Loucy (cell line): ENCODE measurements at regions not wholly inside any gene's neighbourhood (a gene's known extent, or its start where the extent isn't known, plus 50 kb on each side); places are given as distances from the start of the nearest gene placed in this dataset.
"Not testable (repeated sequence)": the region's sequence is repeated elsewhere in the genome, so short reads cannot be mapped to it uniquely, and the experiment has no call there.

Experiments
- H2AFZ ChIP-seq: fragments of 200-600 bp; sonication (generic); 2 replicates; pipeline ENCODE4 v1.6.0; 2016; ENCODE audit warnings: antibody characterized with exemption, mild to moderate bottlenecking, low read length, moderate library complexity
- H3F3A ChIP-seq: fragments of 200-600 bp; 2 replicates; pipeline ENCODE4 v1.6.0; 2016; ENCODE audit warnings: antibody characterized with exemption, low read depth, mild to moderate bottlenecking
- H3K27me3 ChIP-seq: fragments of 200-600 bp; sonication (generic); 2 replicates; pipeline ENCODE4 v1.6.1; 2014; ENCODE audit warnings: low read length, mild to moderate bottlenecking; ENCODE audit not compliant: insufficient read depth, poor library complexity, severe bottlenecking
- H3K36me3 ChIP-seq: fragments of 200-600 bp; sonication (generic); 2 replicates; pipeline ENCODE4 v1.6.1; 2016; ENCODE audit warnings: low read length; ENCODE audit not compliant: insufficient read depth
- H3K4me1 ChIP-seq: fragments of 200-600 bp; sonication (generic); 2 replicates; pipeline ENCODE4 v1.5.1; 2014; ENCODE audit warnings: low read length, mild to moderate bottlenecking; ENCODE audit not compliant: insufficient read depth, poor library complexity, severe bottlenecking
- H3K4me2 ChIP-seq: fragments of 200-600 bp; sonication (generic); 2 replicates; pipeline ENCODE4 v1.6.0; 2014; ENCODE audit warnings: antibody characterized with exemption, low read length, low read depth, mild to moderate bottlenecking; ENCODE audit not compliant: poor library complexity, severe bottlenecking
- H3K4me3 ChIP-seq: fragments of 200-600 bp; sonication (generic); 2 replicates; pipeline ENCODE4 v1.5.1; 2014; ENCODE audit warnings: low read length, mild to moderate bottlenecking, mixed read lengths; ENCODE audit not compliant: poor library complexity, severe bottlenecking
- H3K79me2 ChIP-seq: fragments of 200-600 bp; sonication (generic); 2 replicates; pipeline ENCODE4 v1.6.1; 2014; ENCODE audit warnings: low read length; ENCODE audit not compliant: insufficient read depth
- H3K9ac ChIP-seq: fragments of 200-600 bp; sonication (generic); 2 replicates; pipeline ENCODE4 v1.6.0; 2014; ENCODE audit warnings: mild to moderate bottlenecking, low read depth, low read length, moderate library complexity; ENCODE audit not compliant: poor library complexity, severe bottlenecking
- H3K9me2 ChIP-seq: fragments of 200-600 bp; sonication (generic); replicated peaks from 2 replicates; pipeline ENCODE4 v1.6.1; 2016; ENCODE audit warnings: low read depth, low read length, mixed read lengths
- H3K9me3 ChIP-seq: fragments of 200-600 bp; sonication (generic); 2 replicates; pipeline ENCODE4 v1.6.1; 2014; ENCODE audit warnings: mild to moderate bottlenecking, antibody characterized with exemption, low read length, low read depth; ENCODE audit not compliant: insufficient read depth
- H4K20me1 ChIP-seq: fragments of 200-600 bp; sonication (generic); 2 replicates; pipeline ENCODE4 v1.6.0; 2014; ENCODE audit warnings: antibody characterized with exemption, low read length, mild to moderate bottlenecking; ENCODE audit not compliant: insufficient read depth, poor library complexity, severe bottlenecking
- EZH2phosphoT487 ChIP-seq: fragments of 200-600 bp; IDR thresholded peaks from 2 replicates; pipeline ENCODE4 v1.6.1; 2018; ENCODE audit warnings: antibody characterized with exemption, mild to moderate bottlenecking, moderate library complexity, borderline replicate concordance
- TF ChIP-seq, protein P1 (sequence below): fragments of 200-600 bp; sonication (generic); conservative IDR thresholded peaks from 2 replicates; pipeline ENCODE4 v1.5.1; 2014; ENCODE audit warnings: mild to moderate bottlenecking, antibody characterized with exemption, low read length

DNA sequence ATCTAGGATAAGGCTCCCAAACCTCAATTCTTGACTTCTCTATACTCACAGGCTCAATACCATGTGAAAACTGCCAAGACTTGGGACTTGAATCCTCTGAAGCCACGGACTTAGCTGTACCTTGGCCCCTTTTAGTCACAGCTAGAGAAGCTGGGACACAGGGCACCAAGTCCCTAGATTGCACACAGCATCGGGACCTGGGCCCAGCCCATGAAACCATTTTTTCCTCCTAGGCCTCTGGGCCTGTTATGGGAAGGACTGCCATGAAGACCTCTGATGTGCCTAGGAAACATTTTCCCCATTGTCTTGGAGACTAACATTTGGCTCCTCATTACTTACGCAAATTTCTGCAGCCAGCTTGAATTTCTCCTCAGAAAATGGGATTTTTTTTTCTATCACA lies 1011.8 kb upstream of the DDX18 start:
- H3K4me3 ChIP-seq, result no peak overlapping the region
- TF ChIP-seq, protein P1, sequence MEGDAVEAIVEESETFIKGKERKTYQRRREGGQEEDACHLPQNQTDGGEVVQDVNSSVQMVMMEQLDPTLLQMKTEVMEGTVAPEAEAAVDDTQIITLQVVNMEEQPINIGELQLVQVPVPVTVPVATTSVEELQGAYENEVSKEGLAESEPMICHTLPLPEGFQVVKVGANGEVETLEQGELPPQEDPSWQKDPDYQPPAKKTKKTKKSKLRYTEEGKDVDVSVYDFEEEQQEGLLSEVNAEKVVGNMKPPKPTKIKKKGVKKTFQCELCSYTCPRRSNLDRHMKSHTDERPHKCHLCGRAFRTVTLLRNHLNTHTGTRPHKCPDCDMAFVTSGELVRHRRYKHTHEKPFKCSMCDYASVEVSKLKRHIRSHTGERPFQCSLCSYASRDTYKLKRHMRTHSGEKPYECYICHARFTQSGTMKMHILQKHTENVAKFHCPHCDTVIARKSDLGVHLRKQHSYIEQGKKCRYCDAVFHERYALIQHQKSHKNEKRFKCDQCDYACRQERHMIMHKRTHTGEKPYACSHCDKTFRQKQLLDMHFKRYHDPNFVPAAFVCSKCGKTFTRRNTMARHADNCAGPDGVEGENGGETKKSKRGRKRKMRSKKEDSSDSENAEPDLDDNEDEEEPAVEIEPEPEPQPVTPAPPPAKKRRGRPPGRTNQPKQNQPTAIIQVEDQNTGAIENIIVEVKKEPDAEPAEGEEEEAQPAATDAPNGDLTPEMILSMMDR, result no peak
- no peak for TF ChIP-seq EZH2phosphoT487
- H2AFZ ChIP-seq, result no peak overlapping the region
- no peaks in the 10 kb centered on the region for H3K9me3 ChIP-seq
- H3K9me2 ChIP-seq, result no peaks in the 10 kb centered on the region
- H3F3A ChIP-seq, result no peaks in the 10 kb centered on the region
- no peak overlapping the region for H3K9ac ChIP-seq
- H4K20me1 ChIP-seq, result no peaks in the 10 kb centered on the region
- H3K36me3 ChIP-seq, result no peaks in the 10 kb centered on the region
- no peaks in the 10 kb centered on the region for H3K27me3 ChIP-seq
- H3K79me2 ChIP-seq, result no peaks in the 10 kb centered on the region
- H3K4me2 ChIP-seq, result no peak overlapping the region
- no peaks in the 10 kb centered on the region for H3K4me1 ChIP-seq

DNA sequence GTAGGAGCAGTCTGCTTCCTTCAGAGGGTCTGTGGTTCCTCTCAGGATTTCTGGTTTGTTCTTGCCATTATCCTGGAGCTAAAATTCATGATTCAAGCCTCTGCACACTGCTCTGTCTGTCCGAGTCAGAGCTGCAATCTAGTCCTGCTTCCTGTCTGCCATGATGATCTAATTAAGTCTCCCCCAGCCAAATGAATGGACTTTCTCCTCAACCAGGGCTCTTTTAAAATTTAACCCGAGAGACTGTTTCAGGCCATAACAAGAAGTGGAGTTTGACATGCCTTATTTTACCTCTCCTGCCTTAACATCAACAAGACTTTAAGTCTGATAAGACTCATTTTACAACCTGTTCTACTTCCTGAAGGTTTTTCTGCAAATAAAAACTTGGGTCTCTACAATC lies 1009.6 kb upstream of the DDX18 start:
- H3F3A ChIP-seq, result no peaks in the 10 kb centered on the region
- H3K79me2 ChIP-seq, result no peaks in the 10 kb centered on the region
- no peak for TF ChIP-seq EZH2phosphoT487
- TF ChIP-seq, protein P1, result no peak
- H3K9me3 ChIP-seq, result no peaks in the 10 kb centered on the region
- no peaks in the 10 kb centered on the region for H3K27me3 ChIP-seq
- no peaks in the 10 kb centered on the region for H3K9me2 ChIP-seq
- H3K4me2 ChIP-seq, result no peak overlapping the region
- H2AFZ ChIP-seq, result no peak overlapping the region
- H3K4me3 ChIP-seq, result no peak overlapping the region
- no peak overlapping the region for H3K9ac ChIP-seq
- H3K4me1 ChIP-seq, result no peaks in the 10 kb centered on the region
- H3K36me3 ChIP-seq, result no peaks in the 10 kb centered on the region
- no peaks in the 10 kb centered on the region for H4K20me1 ChIP-seq

DNA sequence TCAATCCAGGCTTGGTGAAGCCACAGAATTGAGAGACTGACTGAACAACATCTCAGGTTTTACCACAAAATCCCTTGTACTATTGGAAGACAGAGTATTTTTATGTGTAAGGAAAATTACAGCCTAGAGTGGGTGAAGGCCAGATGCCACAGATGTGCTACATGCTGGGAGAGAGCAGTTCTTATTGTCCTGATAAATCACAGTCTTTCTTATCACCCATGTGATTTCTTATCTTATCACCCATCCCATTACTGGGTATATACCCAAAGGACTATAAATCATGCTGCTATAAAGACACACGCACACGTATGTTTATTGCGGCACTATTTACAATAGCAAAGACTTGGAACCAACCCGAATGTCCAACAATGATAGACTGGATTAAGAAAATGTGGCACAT lies 1008.0 kb upstream of the DDX18 start:
- H3K36me3 ChIP-seq, H3K4me3 ChIP-seq, H3K9me2 ChIP-seq, H2AFZ ChIP-seq, H3K4me2 ChIP-seq, H3K9me3 ChIP-seq, H3K27me3 ChIP-seq, H3K79me2 ChIP-seq, H3K4me1 ChIP-seq, H4K20me1 ChIP-seq, H3F3A ChIP-seq, H3K9ac ChIP-seq: not testable (repeated sequence)

DNA sequence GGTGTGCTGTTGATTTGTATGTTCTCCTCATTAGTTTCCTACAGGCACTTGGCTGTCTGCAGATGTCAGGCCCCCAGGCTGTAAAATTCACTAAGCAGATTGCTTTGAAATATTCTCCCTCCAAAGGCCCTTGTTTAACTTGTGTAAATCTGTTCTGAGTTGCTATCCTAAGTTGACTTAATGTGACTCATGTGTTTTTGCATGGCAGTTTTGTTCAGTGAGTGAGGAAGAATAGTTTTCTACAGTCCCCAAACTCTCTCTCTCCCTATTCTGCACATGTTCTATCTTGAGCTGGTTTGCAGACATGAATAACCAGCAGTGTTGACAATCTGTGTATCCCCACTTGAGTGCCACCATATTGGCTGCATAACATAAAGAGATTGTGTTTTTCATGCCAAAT lies 1005.4 kb upstream of the DDX18 start:
- no peaks in the 10 kb centered on the region for H3K27me3 ChIP-seq
- no peak overlapping the region for H3K4me3 ChIP-seq
- no peaks in the 10 kb centered on the region for H3K9me2 ChIP-seq
- H3K9me3 ChIP-seq, result no peaks in the 10 kb centered on the region
- H2AFZ ChIP-seq, result no peak overlapping the region
- H3K9ac ChIP-seq, result no peak overlapping the region
- no peaks in the 10 kb centered on the region for H4K20me1 ChIP-seq
- TF ChIP-seq EZH2phosphoT487, result no peak
- TF ChIP-seq, protein P1, result no peak
- no peaks in the 10 kb centered on the region for H3K36me3 ChIP-seq
- no peaks in the 10 kb centered on the region for H3K4me1 ChIP-seq
- H3K4me2 ChIP-seq, result no peak overlapping the region
- no peaks in the 10 kb centered on the region for H3K79me2 ChIP-seq
- no peaks in the 10 kb centered on the region for H3F3A ChIP-seq
